MCF 10A (cell line): ENCODE measurements at regions not wholly inside any gene's neighbourhood (a gene's known extent, or its start where the extent isn't known, plus 50 kb on each side); places are given as distances from the start of the nearest gene placed in this dataset.

Experiments
- BruUV-seq: library from RNA; stranded (reverse); fragments of 400-500 nt; replicated peaks from 2 replicates; lab custom pipeline; 2021; lab: Mats Ljungman, UMichigan
- CTCF ChIA-PET: fragments of 300-600 bp; sonication (Branson Sonifier 250); formaldehyde crosslinking; extraction: SDS; loops from one replicate; lab custom pipeline; 2021; ENCODE audit warnings: antibody characterized with exemption, inconsistent platforms; lab: Yijun Ruan, JAX
- POLR2A ChIA-PET: fragments of 300-600, 350-650 bp; sonication (Branson Sonifier 250); formaldehyde crosslinking; extraction: SDS; loops from one replicate; lab custom pipeline; 2020; ENCODE audit warnings: antibody characterized with exemption, inconsistent platforms; lab: Yijun Ruan, JAX
- DNase-seq: peaks from one replicate; pipeline ENCODE4 v3.0.0-alpha.2; 2018; ENCODE audit not compliant: unreplicated experiment
- H3K27ac Mint-ChIP-seq: one replicate; pipeline ENCODE4 v1.8.0; 2022; ENCODE audit warnings: mild to moderate bottlenecking, low read depth, mixed read lengths; ENCODE audit not compliant: unreplicated experiment
- H3K27me3 Mint-ChIP-seq: one replicate; pipeline ENCODE4 v1.8.0; 2022; ENCODE audit warnings: mixed read lengths; ENCODE audit not compliant: insufficient read depth, unreplicated experiment
- H3K36me3 Mint-ChIP-seq: one replicate; pipeline ENCODE4 v1.8.0; 2022; ENCODE audit warnings: mild to moderate bottlenecking, moderate library complexity, mixed read lengths; ENCODE audit not compliant: insufficient read depth, unreplicated experiment
- H3K4me1 Mint-ChIP-seq: one replicate; pipeline ENCODE4 v1.8.0; 2022; ENCODE audit warnings: mixed read lengths; ENCODE audit not compliant: insufficient read depth, unreplicated experiment
- H3K4me3 Mint-ChIP-seq: one replicate; pipeline ENCODE4 v1.8.0; 2022; ENCODE audit warnings: mild to moderate bottlenecking, moderate library complexity, mixed read lengths; ENCODE audit not compliant: unreplicated experiment
- H3K9me3 Mint-ChIP-seq: one replicate; pipeline ENCODE4 v1.8.0; 2022; ENCODE audit warnings: mixed read lengths; ENCODE audit not compliant: unreplicated experiment
- intact Hi-C: fragments of 100-400 bp; cut with micrococcal nuclease; formaldehyde crosslinking; loops from 2 replicates; pipeline ENCODE4 v1.14.1; 2022
- TF ChIP-seq, protein P1 (sequence below): fragments of 200-600 bp; IDR thresholded peaks from one replicate; pipeline ENCODE4 v1.8.0; 2022; ENCODE audit warnings: antibody characterized with exemption, mild to moderate bottlenecking; ENCODE audit not compliant: unreplicated experiment

DNA sequence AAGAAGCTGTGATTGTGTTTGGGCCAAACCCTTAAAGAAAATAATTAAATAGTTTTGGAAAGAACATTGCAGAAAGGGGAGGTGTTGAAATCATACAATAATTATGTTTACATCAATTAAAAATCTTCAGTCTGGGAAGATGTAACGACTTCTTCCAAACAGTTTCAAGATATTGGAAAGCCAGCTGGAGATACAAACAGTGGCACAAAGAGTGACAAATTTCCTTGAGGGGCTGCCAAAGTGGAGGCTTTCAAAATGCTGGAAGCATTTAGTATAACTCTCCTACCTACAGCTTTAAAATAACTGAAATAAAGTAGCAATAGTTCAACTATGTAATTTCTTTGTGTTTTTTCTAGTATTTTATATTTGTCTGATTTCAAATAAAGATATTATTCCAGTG, 405.0 kb downstream of the DNAJB9 start:
- POLR2A ChIA-PET = no interaction called here
- Mint-ChIP-seq H3K36me3 (peaks cover 1% of the 10 kb centered on the region), H3K4me1 (no peaks in the 10 kb centered on the region), H3K27me3 (peaks cover 54% of the 10 kb centered on the region), H3K4me3 (no peak overlapping the region), H3K27ac (no peak overlapping the region), H3K9me3 (peaks cover 6% of the 10 kb centered on the region)
- TF ChIP-seq, protein P1, sequence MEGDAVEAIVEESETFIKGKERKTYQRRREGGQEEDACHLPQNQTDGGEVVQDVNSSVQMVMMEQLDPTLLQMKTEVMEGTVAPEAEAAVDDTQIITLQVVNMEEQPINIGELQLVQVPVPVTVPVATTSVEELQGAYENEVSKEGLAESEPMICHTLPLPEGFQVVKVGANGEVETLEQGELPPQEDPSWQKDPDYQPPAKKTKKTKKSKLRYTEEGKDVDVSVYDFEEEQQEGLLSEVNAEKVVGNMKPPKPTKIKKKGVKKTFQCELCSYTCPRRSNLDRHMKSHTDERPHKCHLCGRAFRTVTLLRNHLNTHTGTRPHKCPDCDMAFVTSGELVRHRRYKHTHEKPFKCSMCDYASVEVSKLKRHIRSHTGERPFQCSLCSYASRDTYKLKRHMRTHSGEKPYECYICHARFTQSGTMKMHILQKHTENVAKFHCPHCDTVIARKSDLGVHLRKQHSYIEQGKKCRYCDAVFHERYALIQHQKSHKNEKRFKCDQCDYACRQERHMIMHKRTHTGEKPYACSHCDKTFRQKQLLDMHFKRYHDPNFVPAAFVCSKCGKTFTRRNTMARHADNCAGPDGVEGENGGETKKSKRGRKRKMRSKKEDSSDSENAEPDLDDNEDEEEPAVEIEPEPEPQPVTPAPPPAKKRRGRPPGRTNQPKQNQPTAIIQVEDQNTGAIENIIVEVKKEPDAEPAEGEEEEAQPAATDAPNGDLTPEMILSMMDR = no peak
- no peak for DNase-seq
- intact Hi-C loops = no loop called here
- BruUV-seq = no TSS peak
- CTCF ChIA-PET = interaction anchor here (0.7 kb wide), 1 partner anchor 50 kb away, joined by 3 read pairs; no protein-coding TSS in a partner anchor

DNA sequence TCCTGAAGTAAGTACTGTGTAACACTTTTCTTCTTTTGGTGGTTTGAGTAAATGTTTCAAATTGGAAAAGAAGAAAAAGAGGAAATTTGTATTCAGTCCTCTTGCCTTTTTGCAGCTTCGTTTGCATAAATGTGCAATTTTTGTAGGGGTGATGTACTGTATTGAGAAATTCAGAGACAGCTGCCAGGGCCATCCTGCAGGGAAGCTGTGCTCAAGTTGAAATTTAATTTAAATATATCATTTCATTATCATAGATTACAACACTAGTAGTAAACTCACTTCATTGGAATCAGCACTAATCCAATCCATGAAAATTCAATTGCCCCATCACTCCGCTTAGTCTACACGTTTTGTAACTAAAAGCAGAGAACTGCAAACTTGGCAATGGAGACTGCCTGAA, 415.4 kb downstream of the DNAJB9 start:
- BruUV-seq = no TSS peak
- intact Hi-C loops = no loop called here
- ChIA-PET CTCF (no interaction called here), POLR2A (no interaction called here)
- no peak overlapping the region for H3K4me3 Mint-ChIP-seq
- peaks cover 1% of the 10 kb centered on the region for H3K36me3 Mint-ChIP-seq
- DNase-seq = no peak
- H3K9me3 Mint-ChIP-seq = peaks cover 13% of the 10 kb centered on the region
- H3K4me1 Mint-ChIP-seq = no peaks in the 10 kb centered on the region
- H3K27me3 Mint-ChIP-seq = peaks cover 69% of the 10 kb centered on the region
- no peak overlapping the region for H3K27ac Mint-ChIP-seq
- TF ChIP-seq, protein P1 = no peak

DNA sequence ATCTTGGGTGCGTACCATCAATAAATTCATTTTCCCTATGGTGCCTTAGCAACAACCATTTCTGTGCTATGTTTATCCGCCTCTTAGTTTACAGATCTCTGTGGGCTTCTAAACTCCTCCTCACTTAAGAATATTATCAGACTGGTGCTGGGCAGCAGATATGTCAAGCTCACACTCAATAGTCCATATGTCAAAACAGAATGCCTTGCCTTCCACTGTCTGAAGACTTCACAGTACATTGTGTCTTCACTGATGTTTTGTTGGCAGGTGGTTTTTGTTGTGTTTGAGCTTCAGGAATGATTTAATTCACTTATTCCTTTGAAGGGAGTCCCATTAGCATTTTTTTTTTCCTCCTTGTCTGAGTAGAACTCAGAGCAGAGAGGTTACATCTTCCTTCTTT, 419.6 kb downstream of the DNAJB9 start:
- no TSS peak for BruUV-seq
- CTCF ChIA-PET = no interaction called here
- Mint-ChIP-seq H3K9me3 (no peaks in the 10 kb centered on the region), H3K4me1 (no peaks in the 10 kb centered on the region), H3K4me3 (no peak overlapping the region), H3K27ac (no peak overlapping the region), H3K36me3 (no peaks in the 10 kb centered on the region), H3K27me3 (peaks cover 88% of the 10 kb centered on the region)
- POLR2A ChIA-PET = no interaction called here
- intact Hi-C loops = no loop called here
- TF ChIP-seq, protein P1 = no peak
- no peak for DNase-seq

DNA sequence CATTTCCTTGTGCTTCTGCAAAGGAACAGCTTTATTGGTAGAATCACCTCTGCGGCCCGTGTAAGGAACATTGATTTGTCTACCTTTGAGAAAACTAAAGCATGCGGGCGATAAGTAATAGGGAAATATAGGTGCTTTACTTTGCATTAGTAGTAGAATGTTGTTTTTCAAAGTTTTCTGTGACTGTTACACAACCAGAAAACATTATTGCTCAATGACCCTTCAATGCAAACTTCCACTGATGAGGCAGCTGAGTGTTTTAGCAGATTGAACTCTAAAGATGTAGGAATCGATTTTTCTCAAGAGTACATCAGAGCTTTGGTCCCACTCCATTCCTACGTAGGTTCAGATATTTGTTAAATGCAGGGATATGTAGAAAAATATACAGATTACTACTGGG, 427.8 kb downstream of the DNAJB9 start:
- Mint-ChIP-seq H3K27ac (no peak overlapping the region), H3K4me3 (no peak overlapping the region), H3K9me3 (no peaks in the 10 kb centered on the region), H3K4me1 (no peaks in the 10 kb centered on the region), H3K36me3 (no peaks in the 10 kb centered on the region), H3K27me3 (peaks cover 73% of the 10 kb centered on the region)
- ChIA-PET CTCF (interaction anchor here (0.8 kb wide), 1 partner anchor 21 kb away, joined by 3 read pairs; no protein-coding TSS in a partner anchor), POLR2A (no interaction called here)
- intact Hi-C loops = no loop called here
- no TSS peak for BruUV-seq
- DNase-seq = no peak
- TF ChIP-seq, protein P1 = no peak
